Right forelimb (tissue), 1 donor: ENCODE measurements at regions not wholly inside any gene's neighbourhood (a gene's known extent, or its start where the extent isn't known, plus 50 kb on each side); places are given as distances from the start of the nearest gene placed in this dataset.

Experiments used
- DNase-seq: peaks from one replicate; pipeline ENCODE4 v3.0.0-alpha.2; 2018

- no peak for DNase-seq
These were observed 264.4 kb upstream of the GAS1 start for GRCh38 chr9:87211669-87212068.

GRCh38 chr9:87212605-87213021, 265.3 kb upstream of the GAS1 start:
- peak; percentile 60 for DNase-seq

GRCh38 chr9:87213948-87214347, 266.6 kb upstream of the GAS1 start:
- no peak for DNase-seq

GRCh38 chr9:87214991-87215390, 267.7 kb upstream of the GAS1 start:
- DNase-seq = no peak

GRCh38 chr9:87216036-87216435, 268.7 kb upstream of the GAS1 start:
- DNase-seq = no peak

- DNase-seq = no peak
These were observed 269.7 kb upstream of the GAS1 start for GRCh38 chr9:87216897-87217455.

- no peak for DNase-seq
These were observed 274.0 kb upstream of the DAPK1 start for GRCh38 chr9:87223392-87224246.

GRCh38 chr9:87226896-87227295, 270.8 kb upstream of the DAPK1 start:
- no peak for DNase-seq

GRCh38 chr9:87227456-87227855, 270.2 kb upstream of the DAPK1 start:
- DNase-seq = no peak

GRCh38 chr9:87229108-87229507, 268.6 kb upstream of the DAPK1 start:
- no peak for DNase-seq

GRCh38 chr9:87233431-87233830, 264.2 kb upstream of the DAPK1 start:
- DNase-seq = no peak

GRCh38 chr9:87233899-87234455, 263.7 kb upstream of the DAPK1 start:
- no peak for DNase-seq

GRCh38 chr9:87234854-87235253, 262.8 kb upstream of the DAPK1 start:
- no peak for DNase-seq

GRCh38 chr9:87236546-87236945, 261.1 kb upstream of the DAPK1 start:
- DNase-seq = no peak

GRCh38 chr9:87237336-87237735, 260.3 kb upstream of the DAPK1 start:
- DNase-seq = no peak

- no peak for DNase-seq
These were observed 259.1 kb upstream of the DAPK1 start for GRCh38 chr9:87238545-87238944.

GRCh38 chr9:87239312-87239711, 258.4 kb upstream of the DAPK1 start:
- DNase-seq = no peak

- no peak for DNase-seq
These were observed 254.1 kb upstream of the DAPK1 start for GRCh38 chr9:87243602-87244001.

GRCh38 chr9:87245271-87245670, 252.4 kb upstream of the DAPK1 start:
- no peak for DNase-seq

GRCh38 chr9:87247097-87247496, 250.6 kb upstream of the DAPK1 start:
- no peak for DNase-seq

GRCh38 chr9:87249029-87249428, 248.6 kb upstream of the DAPK1 start:
- no peak for DNase-seq

GRCh38 chr9:87250205-87250604, 247.5 kb upstream of the DAPK1 start:
- DNase-seq = no peak

GRCh38 chr9:87255431-87256155, 242.1 kb upstream of the DAPK1 start:
- peak; percentile 74 for DNase-seq

GRCh38 chr9:87256973-87257372, 240.7 kb upstream of the DAPK1 start:
- DNase-seq = no peak
